Caco-2 (cell line): ENCODE measurements at regions not wholly inside any gene's neighbourhood (a gene's known extent, or its start where the extent isn't known, plus 50 kb on each side); places are given as distances from the start of the nearest gene placed in this dataset.

Experiments used
- BruUV-seq: library from RNA; stranded (reverse); fragments of 400-500 nt; replicated peaks from 2 replicates; lab custom pipeline; 2021; lab: Mats Ljungman, UMichigan
- CTCF ChIA-PET: fragments of 300-600 bp; sonication (Branson Sonifier 250); formaldehyde crosslinking; loops from one replicate; lab custom pipeline; 2022; ENCODE audit warnings: antibody characterized with exemption; lab: Charles Lee
- POLR2A ChIA-PET: fragments of 300-600 bp; sonication (Branson Sonifier 250); formaldehyde crosslinking; loops from one replicate; lab custom pipeline; 2022; ENCODE audit warnings: antibody characterized with exemption; lab: Charles Lee
- DNase-seq, 2 experiments: peaks; one replicate each; pipeline versions ENCODE4 v3.0.0 to v3.0.0-alpha.2; 2020 to 2022
- H3K27me3 ChIP-seq: replicated peaks from 2 replicates; pipeline ENCODE4 v1.6.0; 2011; ENCODE audit warnings: low read length; ENCODE audit not compliant: control insufficient read depth, insufficient read depth
- H3K36me3 ChIP-seq: 2 replicates; pipeline ENCODE4 v1.5.1; 2011; ENCODE audit warnings: low read length; ENCODE audit not compliant: control insufficient read depth, insufficient read depth
- H3K4me1 ChIP-seq: fragments of 250-450 bp; sonication (Bioruptor Pico); 2 replicates; pipeline ENCODE4 v1.5.1; 2020; ENCODE audit warnings: mild to moderate bottlenecking
- H3K4me3 ChIP-seq: 2 replicates; pipeline ENCODE4 v1.5.1; 2011; ENCODE audit warnings: low read depth, mild to moderate bottlenecking, control low read depth, low read length
- H3K9me3 ChIP-seq: fragments of 250-450 bp; sonication (Bioruptor Pico); 2 replicates; pipeline ENCODE4 v1.5.1; 2020; ENCODE audit warnings: mild to moderate bottlenecking, moderate library complexity
- H3K27ac Mint-ChIP-seq: one replicate; pipeline ENCODE4 v1.8.0; 2022; ENCODE audit warnings: mixed read lengths; ENCODE audit not compliant: unreplicated experiment
- H3K27me3 Mint-ChIP-seq: one replicate; pipeline ENCODE4 v1.8.0; 2022; ENCODE audit warnings: mixed read lengths; ENCODE audit not compliant: insufficient read depth, unreplicated experiment
- H3K36me3 Mint-ChIP-seq: one replicate; pipeline ENCODE4 v1.8.0; 2022; ENCODE audit warnings: mild to moderate bottlenecking, mixed read lengths; ENCODE audit not compliant: insufficient read depth, unreplicated experiment
- H3K4me1 Mint-ChIP-seq: one replicate; pipeline ENCODE4 v1.8.0; 2022; ENCODE audit warnings: low read depth, mixed read lengths; ENCODE audit not compliant: unreplicated experiment
- H3K4me3 Mint-ChIP-seq: one replicate; pipeline ENCODE4 v1.8.0; 2022; ENCODE audit warnings: mild to moderate bottlenecking, moderate library complexity, mixed read lengths; ENCODE audit not compliant: unreplicated experiment
- H3K9me3 Mint-ChIP-seq: one replicate; pipeline ENCODE4 v1.8.0; 2022; ENCODE audit warnings: mixed read lengths; ENCODE audit not compliant: unreplicated experiment
- intact Hi-C: fragments of 100-400 bp; cut with micrococcal nuclease; formaldehyde crosslinking; loops from one replicate; pipeline ENCODE4 v1.10.0; 2022; ENCODE audit not compliant: unreplicated experiment
- TF ChIP-seq, protein P1 (sequence below), 2 experiments: fragments of 200-600 bp in 1 of 2; IDR thresholded peaks; 1 replicate in 1 of 2; 2 replicates in 1 of 2; pipeline versions ENCODE4 v1.5.1 to v1.8.0; 2011 to 2022; ENCODE audit warnings: antibody characterized with exemption in 1 of 2, control low read depth in 1 of 2, inconsistent platforms in 1 of 2, low read depth in 1 of 2, low read length in 1 of 2, mild to moderate bottlenecking in 1 of 2, moderate library complexity in 1 of 2; ENCODE audit not compliant: insufficient read depth in 1 of 2, severe bottlenecking in 1 of 2, unreplicated experiment in 1 of 2

DNA sequence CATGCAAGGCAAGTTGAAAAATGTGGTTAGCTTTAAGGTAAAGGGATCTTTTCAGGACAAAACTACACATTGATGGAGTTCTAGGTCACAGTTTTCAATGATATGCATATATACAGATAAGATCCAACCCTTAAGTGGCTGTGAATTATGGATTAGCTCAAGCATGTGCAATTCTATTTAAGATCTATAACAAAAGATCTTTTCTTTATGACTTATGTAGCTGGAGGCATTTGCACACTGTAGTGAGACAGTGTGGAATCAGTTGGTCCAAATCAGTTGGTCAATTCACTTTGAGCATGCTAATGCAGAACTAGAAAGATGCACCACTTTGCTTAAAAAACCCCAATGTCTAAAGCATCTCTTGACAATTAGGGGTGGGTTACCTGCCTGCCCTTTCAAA is 417.1 kb upstream of the ZEB2 start:
- BruUV-seq = no TSS peak
- H3K9me3 ChIP-seq = no peaks in the 10 kb centered on the region
- no peaks in the 10 kb centered on the region for H3K4me1 ChIP-seq
- no peak overlapping the region for H3K4me3 ChIP-seq
- TF ChIP-seq, protein P1, sequence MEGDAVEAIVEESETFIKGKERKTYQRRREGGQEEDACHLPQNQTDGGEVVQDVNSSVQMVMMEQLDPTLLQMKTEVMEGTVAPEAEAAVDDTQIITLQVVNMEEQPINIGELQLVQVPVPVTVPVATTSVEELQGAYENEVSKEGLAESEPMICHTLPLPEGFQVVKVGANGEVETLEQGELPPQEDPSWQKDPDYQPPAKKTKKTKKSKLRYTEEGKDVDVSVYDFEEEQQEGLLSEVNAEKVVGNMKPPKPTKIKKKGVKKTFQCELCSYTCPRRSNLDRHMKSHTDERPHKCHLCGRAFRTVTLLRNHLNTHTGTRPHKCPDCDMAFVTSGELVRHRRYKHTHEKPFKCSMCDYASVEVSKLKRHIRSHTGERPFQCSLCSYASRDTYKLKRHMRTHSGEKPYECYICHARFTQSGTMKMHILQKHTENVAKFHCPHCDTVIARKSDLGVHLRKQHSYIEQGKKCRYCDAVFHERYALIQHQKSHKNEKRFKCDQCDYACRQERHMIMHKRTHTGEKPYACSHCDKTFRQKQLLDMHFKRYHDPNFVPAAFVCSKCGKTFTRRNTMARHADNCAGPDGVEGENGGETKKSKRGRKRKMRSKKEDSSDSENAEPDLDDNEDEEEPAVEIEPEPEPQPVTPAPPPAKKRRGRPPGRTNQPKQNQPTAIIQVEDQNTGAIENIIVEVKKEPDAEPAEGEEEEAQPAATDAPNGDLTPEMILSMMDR (IDR thresholded peaks at IDR 0.05; ENCODE audit: insufficient read depth in 1 of 2, low read depth in 1 of 2, low read length in 1 of 2, severe bottlenecking in 1 of 2, unreplicated experiment in 1 of 2) = no peak
- no peak for DNase-seq
- no peaks in the 10 kb centered on the region for H3K36me3 Mint-ChIP-seq
- H3K27ac Mint-ChIP-seq = no peak overlapping the region
- H3K4me3 Mint-ChIP-seq = no peak overlapping the region
- CTCF ChIA-PET = no interaction called here
- no peaks in the 10 kb centered on the region for H3K27me3 Mint-ChIP-seq
- intact Hi-C loops = no loop called here
- no peaks in the 10 kb centered on the region for H3K36me3 ChIP-seq
- H3K27me3 ChIP-seq = no peaks in the 10 kb centered on the region
- POLR2A ChIA-PET = no interaction called here
- no peaks in the 10 kb centered on the region for H3K4me1 Mint-ChIP-seq
- H3K9me3 Mint-ChIP-seq = no peaks in the 10 kb centered on the region

DNA sequence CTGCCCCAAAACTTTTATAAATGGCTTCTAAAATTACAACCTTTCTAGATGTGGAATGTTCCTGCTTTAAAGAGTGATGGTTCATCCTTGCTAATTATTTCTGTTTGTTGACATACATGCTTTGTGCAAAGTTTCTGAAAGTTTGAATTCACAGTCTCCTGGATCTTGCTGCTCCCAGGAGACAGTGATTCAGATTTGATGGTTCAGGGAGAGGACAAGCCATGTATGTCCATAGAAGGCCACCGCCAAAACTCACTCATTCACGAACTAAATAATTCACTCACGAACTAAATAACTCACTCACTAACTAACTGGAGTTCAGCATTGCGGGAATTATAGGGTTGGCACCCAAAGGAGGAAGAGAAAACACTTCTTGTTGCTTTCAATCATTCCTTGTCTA is 416.5 kb upstream of the ZEB2 start:
- TF ChIP-seq, protein P1 (IDR thresholded peaks at IDR 0.05; ENCODE audit: insufficient read depth in 1 of 2, low read depth in 1 of 2, low read length in 1 of 2, severe bottlenecking in 1 of 2, unreplicated experiment in 1 of 2) = no peak
- no peak for DNase-seq
- no peaks in the 10 kb centered on the region for H3K36me3 ChIP-seq
- H3K4me1 Mint-ChIP-seq = no peaks in the 10 kb centered on the region
- no peaks in the 10 kb centered on the region for H3K9me3 ChIP-seq
- CTCF ChIA-PET = no interaction called here
- H3K27me3 Mint-ChIP-seq = no peaks in the 10 kb centered on the region
- BruUV-seq = no TSS peak
- H3K4me1 ChIP-seq = no peaks in the 10 kb centered on the region
- POLR2A ChIA-PET = no interaction called here
- H3K27ac Mint-ChIP-seq = no peak overlapping the region
- H3K9me3 Mint-ChIP-seq = no peaks in the 10 kb centered on the region
- no peaks in the 10 kb centered on the region for H3K36me3 Mint-ChIP-seq
- intact Hi-C loops = no loop called here
- no peak overlapping the region for H3K4me3 Mint-ChIP-seq
- H3K27me3 ChIP-seq = no peaks in the 10 kb centered on the region
- H3K4me3 ChIP-seq = no peak overlapping the region

DNA sequence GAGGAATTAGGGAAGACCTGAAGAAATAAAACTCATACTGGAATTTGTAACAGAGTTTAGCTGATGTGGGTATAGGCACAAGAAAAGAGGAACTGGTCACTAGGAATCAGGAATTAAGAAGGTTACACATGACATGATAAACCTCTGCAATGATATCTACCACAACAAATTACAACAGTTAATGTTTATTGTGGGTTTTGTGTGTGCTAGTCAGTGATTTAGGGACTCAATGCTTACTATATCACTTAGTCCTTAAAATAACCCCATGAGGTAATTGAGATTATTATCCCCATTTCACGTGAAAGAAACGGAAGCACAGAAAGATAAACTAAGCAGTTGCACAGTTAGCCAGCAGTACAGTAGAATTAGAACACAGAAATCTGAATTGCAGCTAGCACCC is 415.8 kb upstream of the ZEB2 start:
- intact Hi-C loops = no loop called here
- DNase-seq = no peak
- Histone ChIP-seq H3K36me3 (no peaks in the 10 kb centered on the region), H3K9me3 (0 out of 2 replicates have a peak, but pooled peaks cover under 1% of the 10 kb centered on the region), H3K27me3 (no peaks in the 10 kb centered on the region), H3K4me1 (no peaks in the 10 kb centered on the region), H3K4me3 (no peak overlapping the region)
- Mint-ChIP-seq H3K4me1 (no peaks in the 10 kb centered on the region), H3K27ac (no peak overlapping the region), H3K9me3 (no peaks in the 10 kb centered on the region), H3K27me3 (no peaks in the 10 kb centered on the region), H3K36me3 (no peaks in the 10 kb centered on the region), H3K4me3 (no peak overlapping the region)
- no TSS peak for BruUV-seq
- POLR2A ChIA-PET = no interaction called here
- TF ChIP-seq, protein P1 (IDR thresholded peaks at IDR 0.05; ENCODE audit: insufficient read depth in 1 of 2, low read depth in 1 of 2, low read length in 1 of 2, severe bottlenecking in 1 of 2, unreplicated experiment in 1 of 2) = no peak
- CTCF ChIA-PET = no interaction called here
